NCI-H187 treated with DMSO at 0.1 percent for 48 hours (cell line): ENCODE measurements at regions not wholly inside any gene's neighbourhood (a gene's known extent, or its start where the extent isn't known, plus 50 kb on each side); places are given as distances from the start of the nearest gene placed in this dataset.

ENCODE experiments used
- DNase-seq: peaks from one replicate; lab custom pipeline; 2025; lab: John Stamatoyannopoulos, UW

DNA sequence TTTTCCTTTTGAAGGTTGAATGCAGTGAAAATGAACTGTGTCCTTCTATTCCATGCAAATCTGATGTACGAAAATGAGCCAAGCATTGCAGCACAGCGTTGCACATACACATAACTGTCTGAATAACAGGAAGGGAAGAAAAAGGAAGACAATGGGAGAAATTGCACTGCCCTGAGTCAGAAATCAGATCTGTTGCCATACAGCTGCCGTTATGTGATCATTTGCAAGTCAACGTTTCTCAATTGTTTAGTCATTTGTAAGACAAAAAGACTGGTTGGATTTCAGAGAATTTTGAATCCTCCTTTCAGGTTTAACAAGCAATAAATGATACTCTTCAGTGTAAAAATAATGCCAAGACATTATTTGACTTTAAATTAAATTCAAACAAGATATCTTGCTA lies 284.1 kb downstream of the DSEL start:
- no peak for DNase-seq

DNA sequence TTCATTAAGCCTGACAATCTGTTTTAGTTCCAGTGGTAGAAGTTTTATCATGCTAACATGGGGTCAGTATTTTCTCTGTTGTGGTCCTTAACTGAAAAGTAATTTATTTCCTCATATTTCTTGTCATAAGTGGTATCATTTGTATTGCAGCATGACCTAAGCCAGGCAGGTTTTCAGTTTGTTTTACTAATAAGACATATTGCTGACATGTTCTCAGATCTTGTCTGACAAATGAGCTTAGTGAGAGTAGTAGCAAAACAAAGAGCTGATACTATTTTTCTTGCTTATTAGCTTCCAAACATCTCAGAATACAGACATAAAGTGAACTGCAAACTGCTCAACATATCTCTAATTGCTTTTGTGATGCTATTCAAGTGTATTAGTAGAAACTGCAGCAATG lies 293.6 kb downstream of the DSEL start:
- no peak for DNase-seq

DNA sequence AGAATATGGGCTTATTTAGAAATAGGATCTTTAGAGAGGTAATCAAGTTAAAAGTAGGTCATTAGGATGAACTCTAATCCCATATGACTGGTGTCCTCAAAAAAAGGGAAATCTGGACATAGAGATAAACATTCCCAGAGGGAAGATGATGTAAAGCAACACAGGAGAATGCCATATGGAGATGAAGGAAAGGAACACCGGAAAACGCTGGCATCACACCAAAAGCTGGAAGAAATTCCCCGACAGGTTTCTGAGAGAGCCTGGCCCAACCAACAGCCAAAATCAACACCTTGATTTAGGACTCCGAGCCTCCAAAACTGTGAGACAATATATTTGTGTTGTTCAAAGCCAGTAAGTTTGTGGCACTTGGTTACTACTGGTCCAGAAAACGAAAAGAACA lies 296.7 kb downstream of the DSEL start:
- no peak for DNase-seq

DNA sequence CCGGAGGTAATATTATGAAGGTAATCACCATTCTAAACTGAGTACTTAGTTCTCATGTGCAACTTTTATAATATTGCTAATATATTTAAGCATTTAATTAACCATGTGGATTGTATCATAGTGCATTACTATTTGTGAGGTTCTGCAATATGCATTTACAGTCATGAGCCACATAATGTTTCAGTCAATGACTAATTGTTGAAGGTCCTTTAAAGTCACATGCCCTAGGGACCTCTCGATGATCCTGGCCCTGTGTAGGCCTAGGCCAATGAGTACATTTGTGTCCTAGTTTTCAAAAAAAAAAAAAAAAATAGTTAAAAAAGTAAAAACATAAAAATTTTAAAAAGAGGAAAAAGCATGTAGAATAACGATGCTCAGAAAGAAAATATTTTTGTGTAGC lies 298.0 kb downstream of the DSEL start:
- no peak for DNase-seq

DNA sequence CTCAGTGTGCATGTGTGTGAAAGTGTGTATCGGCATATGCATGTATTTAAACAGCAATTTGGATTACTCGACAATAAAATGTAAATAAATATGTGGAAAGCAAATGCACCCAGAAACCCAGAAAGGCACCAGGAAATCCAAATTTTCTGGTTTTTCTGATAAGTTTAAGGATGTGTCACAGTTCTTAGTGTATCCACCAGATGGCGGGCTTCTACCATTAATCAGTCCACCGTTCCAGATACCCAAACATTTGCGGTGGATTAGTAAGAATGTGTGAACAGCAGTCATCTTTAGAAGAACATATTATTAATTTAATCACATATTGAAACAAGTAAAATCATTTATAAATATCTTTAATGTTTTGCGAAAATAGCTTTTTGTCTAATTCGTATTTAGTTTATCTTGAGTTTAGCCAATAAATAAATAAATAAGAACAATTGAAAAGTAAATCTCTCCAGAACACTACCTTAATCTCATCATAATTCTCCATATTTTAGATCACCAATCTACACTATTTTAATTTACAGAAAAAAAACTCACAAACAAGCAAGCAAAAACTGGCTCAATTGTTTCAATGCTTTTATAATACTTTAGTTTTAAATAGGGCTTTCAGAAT lies 298.9 kb downstream of the DSEL start:
- no peak for DNase-seq

DNA sequence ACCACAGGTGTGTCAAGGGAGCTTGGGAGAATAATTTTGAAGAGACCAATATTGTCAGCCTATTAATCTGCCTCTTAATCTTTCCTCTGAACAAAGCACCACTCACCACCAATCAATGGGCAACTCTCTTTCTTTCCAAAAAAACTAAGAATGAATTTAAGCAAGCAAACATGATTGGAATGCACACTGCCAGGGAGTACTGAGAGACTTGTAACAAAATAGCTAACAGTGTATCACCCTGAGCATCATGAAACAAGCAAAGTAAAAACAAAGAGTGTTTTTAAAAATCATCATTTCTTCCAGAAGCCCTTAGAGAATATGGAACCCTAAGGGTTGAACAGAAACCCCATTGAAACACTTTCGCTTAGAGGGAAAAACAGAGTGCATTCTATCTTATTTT lies 299.7 kb downstream of the DSEL start:
- DNase-seq, result no peak

DNA sequence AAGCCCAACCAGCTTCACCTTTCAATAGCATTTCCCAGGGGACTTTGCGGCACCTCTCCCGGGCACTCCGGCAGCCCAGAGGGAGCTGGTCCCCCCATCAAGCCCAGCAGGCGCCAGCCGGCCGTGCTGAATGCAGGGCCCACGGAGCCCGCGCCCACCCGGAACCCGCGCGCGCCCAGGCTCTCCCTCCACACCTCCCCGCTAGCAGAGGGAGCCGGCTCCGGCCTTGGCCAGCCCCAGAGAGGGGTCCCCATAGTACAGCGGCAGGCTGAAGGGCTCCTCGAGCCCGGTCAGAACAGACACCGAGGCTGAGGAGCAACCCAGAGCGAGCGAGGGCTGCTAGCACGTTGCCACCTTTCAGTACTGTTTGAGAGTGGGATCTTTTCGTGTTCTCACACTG lies 300.8 kb downstream of the DSEL start:
- no peak for DNase-seq

DNA sequence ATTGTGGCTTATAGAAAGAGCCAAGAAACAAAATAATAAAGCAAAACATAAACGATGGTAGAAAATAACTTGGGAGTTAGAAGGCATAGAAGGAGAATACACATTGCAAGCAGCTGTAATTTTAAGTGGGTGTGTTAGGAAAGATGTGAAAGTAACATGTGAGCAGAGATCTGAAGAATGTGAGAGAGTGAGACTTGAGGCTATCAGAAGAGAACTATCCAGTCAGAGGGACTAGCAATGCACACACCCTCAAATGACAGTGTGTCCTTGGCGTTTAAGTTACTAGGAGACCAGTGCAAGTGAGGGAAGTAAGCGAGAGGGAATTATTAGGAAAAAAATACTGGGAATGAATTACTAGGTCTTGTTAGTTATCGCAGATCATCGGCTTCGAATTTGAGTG lies 304.9 kb downstream of the DSEL start:
- no peak for DNase-seq

DNA sequence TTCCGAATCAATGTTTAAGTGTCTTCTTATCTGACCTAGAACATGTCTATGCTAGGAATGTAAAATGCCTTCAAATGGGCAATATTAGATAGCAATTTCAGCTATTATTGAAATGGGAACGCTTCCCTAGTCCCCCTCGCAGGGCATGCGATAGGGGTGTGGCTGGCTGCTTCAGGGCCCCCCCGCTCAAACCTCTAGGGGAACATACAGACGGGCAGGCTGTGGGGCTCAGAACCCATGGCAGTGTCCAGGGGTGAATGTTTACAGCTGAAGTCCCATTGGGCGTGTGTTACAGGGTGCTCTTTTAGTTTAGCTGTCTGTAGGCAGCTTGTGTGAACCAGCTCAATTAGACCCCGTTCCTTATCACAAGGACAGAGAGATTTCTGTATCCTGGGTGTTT lies 315.9 kb downstream of the DSEL start:
- DNase-seq, result no peak

DNA sequence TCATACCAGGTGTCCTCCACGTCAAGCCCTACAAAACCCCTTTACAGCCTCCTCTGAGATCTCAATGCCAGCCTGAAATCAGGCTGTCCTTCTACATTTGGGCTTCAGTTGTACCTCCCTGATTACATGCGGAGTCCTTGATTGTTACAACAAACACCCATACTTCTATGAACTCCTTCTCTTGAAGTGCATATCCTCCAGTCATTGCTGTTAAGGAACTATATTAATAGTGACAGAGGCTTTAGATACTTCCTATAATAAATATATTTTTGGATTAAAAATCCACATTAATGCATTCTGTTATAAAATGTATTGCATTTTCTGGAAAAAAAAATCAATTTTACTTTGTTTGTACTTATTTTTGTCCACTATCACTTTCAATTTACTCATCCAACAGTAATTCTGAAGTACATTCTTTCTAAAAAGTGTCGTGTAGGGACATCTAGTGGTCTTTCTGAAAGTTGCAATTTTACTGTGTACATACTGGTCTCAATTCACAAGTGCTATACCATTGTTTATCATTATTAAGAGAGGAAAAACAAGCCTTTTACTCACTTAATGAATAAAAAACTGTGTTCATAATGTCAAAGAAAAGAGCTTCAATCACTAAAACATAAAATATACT lies 316.4 kb downstream of the DSEL start:
- peak; percentile 12 for DNase-seq

DNA sequence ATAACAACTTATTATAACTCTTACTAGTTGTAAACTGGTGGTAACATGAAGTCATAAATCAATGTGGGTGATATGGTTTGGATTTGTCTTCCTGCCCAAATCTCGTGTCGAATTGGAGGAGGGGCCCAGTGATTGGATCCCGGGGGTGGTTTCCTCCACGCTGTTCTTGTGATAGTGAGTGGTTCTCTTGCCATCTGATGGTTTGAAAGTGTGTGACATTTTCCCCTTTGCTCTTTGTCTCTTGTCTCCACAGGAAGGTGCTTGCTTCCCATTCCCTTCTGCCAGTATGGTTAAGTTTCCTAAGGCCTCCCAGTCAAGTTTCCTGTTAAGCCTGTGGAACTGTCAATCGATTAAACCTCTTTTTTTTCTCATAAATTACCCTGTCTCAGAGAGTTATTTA lies 321.6 kb downstream of the DSEL start:
- no peak for DNase-seq

DNA sequence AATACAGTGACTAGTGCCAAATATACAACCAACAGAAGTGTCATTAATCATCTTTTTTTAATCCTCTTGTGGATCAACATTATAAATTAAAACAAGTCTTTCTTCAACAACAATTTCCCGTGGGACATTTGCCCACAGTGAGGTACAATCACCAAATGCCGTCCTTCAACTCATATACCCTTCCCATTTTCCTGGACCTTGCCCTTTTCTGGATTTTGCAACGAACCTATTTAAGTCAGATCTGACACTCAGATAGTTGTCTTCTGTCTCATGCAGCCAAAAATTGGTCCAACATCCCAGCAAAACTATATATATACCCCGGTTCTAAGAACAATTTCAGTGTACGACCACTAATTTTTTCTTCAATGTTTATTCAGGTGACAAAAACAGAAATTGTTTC lies 324.0 kb downstream of the DSEL start:
- no peak for DNase-seq

DNA sequence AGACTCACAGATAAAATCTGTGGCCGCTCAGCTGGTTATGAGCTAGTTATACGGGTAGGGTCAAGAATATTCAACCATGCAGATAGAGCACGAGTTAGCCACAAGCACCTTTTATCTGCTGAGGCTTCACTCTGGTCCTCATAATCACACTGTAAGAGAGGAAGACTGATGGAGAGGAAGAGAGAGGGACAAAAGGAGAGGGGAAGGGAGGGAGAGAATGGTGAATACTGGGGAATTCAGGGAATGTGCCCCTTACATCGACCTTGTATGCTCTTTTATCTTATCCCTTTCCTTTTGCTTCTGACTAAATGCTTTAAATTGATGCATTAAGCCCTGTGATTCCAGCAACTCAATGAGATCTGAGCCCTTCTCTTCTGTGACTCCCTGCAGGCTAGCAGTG lies 333.1 kb downstream of the DSEL start:
- no peak for DNase-seq

DNA sequence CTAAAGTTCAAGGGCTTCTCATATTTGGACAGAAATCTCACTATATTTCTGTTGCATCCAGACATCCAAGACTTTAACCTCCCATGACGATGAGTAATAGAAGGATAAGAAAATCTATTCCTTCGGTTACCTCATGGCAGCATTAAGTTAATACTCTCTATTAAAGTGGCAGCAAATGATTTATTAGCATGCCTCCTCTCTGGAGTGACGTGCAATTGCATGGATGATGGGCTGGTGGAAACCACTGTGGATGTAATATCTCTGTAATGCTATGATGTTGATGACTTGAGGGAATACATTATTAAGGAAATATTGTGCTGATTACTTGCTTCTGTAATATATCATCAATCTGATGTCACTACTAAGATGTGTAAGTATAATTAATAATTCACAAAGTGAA lies 336.8 kb downstream of the DSEL start:
- no peak for DNase-seq

DNA sequence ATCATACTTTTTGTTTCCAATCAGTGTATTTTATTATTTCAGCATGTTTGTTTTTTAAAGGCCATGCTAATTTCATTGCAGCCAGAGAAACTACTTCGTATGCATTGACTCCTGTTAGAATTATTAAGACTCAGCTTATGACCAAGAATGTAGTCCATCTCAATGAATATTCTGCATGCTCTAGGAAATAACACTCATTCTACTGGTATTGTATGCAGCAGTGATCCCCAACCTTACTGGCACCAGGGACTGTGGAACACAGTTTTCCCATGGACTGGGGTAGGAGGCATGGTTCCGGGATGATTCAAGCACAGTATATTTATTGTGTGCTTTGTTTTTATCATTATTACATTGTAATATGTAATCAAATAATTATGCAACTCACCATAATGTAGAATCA lies 356.9 kb downstream of the DSEL start:
- DNase-seq, result no peak

DNA sequence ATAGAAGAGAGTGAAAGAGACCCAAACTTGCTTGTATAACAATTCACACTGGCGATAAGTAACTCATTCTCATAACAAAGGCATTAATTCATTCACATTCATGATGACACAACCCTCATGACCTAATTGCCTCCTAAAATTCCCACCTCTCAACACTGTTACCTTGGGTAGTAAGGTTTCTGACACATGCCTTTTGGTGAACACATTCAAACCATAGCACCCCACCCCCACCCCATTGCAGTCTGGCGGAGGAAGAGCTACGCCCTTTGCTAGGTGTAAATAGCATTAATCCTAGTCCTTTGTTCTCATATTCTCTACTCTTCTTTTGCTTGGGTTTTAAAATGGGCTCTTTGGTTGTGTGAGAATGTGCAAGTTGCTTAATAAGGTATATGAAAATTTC lies 361.5 kb downstream of the DSEL start:
- DNase-seq, result no peak

DNA sequence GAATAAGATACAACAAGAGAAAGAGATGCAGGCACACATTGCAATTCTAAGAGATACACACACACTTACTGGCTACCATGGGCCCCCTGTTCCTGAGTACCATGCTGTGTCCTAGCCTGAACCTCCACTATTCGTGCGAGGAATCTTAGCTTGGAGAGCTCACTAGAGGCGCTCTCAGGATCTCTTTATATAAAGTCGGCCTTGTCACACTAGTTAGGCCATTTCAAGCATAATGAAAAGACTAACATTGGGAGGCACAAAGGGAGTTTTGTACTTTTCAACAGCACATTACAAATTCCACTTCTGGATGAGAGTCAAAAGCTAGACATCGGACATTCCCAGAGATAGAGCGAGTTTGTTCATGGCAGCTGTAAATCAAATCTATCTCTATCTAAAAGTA lies 365.2 kb downstream of the DSEL start:
- DNase-seq, result no peak

DNA sequence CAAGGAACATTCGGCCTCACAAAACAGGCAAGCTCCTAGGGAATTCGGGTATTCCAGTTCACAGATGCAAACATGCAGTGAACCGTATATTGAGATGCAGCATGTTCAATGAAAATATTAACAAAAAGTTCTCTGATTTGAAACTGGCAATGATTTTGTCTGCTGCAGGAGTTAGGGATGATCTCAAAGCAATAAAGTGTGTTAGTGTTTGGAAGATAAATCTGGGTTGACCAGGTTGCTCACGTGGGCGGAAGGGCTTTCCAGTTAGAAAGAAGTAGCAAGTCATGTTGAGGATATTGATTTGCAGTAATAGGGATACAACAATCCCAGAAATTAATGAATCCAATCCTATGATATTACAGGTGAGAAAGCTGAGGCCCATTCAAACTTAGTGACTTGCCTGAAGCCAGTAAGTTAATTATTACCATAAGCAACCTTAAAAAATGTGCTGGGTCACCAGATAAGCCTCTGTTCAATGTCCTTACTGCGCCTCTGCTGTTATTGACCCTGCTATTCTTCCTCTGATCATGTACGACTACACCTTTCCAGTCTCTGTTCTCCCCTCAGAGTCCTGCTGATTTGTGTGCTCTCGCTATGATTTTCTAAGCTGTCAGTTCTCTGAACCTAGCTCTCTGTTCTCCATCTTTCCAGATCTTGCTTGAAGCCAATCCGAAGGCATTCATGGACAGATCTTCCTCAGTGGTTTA lies 370.8 kb downstream of the DSEL start:
- DNase-seq, result no peak

DNA sequence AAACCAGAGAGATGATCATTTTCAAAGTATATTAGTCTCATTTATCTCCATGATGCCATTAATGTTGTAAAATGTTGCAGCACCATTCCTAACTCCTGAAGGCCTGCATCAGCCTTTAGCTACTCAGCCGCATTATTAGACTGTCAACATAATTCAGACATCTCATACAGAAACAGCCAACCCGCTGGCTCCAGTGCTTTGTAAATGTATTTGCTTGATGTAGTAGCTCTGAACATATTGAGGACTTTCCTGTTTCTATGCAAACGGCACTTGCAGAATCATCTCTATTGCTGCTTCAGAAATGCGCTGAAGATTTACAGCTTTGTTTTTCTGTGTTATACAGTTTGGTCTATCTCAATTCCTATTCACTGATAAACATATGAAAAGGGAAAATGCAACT lies 372.2 kb downstream of the DSEL start:
- DNase-seq, result no peak

DNA sequence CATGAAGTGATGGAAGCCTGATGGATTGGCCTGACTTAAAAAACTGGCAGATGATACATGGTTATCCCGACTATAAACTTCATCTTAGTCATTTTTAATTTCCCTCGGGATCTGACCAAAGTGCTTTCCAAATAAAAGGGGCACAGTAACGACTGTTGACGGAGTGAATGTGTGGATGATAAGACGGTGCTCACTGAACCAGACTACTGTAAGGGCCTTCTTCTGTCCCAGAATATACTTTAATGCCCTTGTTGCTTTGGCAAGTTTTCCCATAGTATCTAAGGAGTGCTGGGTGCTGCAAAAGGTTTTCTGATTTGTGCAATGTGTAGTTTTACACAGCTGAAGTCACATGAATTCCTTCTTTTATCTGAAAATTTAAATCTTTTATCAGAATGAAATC lies 373.5 kb downstream of the DSEL start:
- no peak for DNase-seq

DNA sequence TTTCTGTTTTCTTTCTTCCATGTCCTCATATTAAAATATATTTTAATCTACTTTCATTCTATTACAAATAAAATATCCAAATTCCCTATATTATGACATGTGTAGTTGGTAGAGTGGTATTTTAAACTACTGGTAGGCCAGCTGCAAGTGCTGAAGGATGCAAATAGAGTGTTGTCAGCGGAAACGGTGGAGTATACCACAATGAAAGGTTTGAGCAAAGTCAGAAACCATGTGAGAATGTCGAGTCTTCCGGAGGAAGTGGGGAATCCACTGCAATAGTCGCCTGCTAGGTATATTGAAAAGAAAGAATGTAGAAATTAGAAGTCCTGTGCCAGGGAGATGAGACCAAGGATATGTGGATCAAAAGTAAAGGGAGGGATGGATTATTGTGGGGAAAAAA lies 373.9 kb downstream of the DSEL start:
- DNase-seq, result no peak

DNA sequence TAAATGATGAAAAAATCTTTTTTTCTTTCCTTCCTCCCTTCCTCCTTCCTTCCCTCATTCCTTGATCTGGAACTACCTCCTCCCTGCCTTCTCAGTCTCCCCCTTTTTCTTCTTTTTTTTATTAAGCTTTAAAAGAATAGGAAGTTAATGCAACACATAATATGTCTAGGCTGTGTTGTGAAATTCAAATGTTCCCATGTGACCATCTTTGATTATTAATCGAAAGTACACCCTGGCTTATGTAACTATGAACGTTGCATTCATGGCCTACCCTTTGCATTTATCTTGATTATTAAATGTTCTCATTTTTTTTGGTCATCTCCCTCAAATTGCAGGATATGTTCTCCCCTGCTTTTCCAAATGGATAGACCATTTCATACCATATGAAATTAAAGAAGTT lies 376.0 kb downstream of the DSEL start:
- DNase-seq, result no peak

DNA sequence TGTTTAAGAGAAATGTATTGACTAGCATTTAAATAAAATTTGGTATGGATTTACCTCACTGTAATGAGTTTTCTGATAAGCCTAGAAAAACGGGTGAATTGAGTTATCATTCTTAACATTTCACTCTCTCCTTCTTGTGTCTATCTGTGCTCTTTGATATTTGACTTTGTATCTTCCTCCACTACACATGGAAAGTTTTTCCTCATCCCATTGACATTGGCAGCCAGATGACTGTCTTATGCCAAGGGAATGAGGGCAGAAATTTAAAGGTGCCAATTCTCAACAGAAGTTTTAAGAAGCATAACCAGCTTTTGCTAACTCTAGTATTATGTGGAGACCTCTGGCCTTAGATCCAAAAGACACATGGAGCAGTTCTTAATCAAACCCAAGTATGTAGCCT lies 376.6 kb downstream of the DSEL start:
- no peak for DNase-seq

DNA sequence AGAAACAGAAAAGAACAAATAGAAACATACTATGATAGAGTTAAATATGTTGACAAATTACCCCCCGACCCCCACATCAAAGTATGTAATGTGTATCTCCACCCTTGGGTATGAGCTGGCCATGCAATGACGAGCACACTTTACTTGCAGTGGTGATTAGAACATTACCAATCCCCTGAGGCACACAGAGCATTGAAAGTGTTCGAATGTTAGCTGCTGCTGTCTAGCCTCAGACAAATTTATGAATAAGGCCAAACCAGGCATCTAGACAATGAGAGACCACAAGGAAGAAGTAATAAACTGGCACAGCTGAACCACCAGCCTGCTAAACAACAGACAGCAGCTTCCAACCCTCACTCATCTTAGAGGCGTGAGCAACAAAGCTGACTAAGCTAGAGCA lies 380.5 kb downstream of the DSEL start:
- DNase-seq, result no peak
